ENCODE measurements at regions not wholly inside any gene's neighbourhood (a gene's known extent, or its start where the extent isn't known, plus 50 kb on each side); places are given as distances from the start of the nearest gene placed in this dataset.

GRCh38 chr13:72643311-72643989 is 84.0 kb downstream of the MZT1 start:
- FAIRE-seq: no peak
- 33 to 58% (median 39%) methylated on average over 3 of the region's 3 CpGs for WGBS, 3 donors
- Histone ChIP-seq H3K27me3 (ENCODE audit: control insufficient read depth in 3 of 3, insufficient read depth in 3 of 3, low read length in 3 of 3) (no peaks in the 10 kb centered on the region), H3K4me1 (ENCODE audit: control insufficient read depth in 3 of 3, insufficient read depth in 2 of 3, low read depth in 1 of 3, low read length in 2 of 3) (no peaks in the 10 kb centered on the region), H3K36me3 (ENCODE audit: control insufficient read depth in 3 of 3, insufficient read depth in 2 of 3, low read depth in 1 of 3, low read length in 3 of 3) (no peaks in the 10 kb centered on the region), H3K4me3 (ENCODE audit: low read depth in 1 of 3, low read length in 3 of 3) (no peak overlapping the region), H3K27ac (ENCODE audit: low read depth in 1 of 3, low read length in 2 of 3) (no peak overlapping the region), H3K9me3 (ENCODE audit: control insufficient read depth in 2 of 2, insufficient read depth in 1 of 2, low read depth in 1 of 2, low read length in 1 of 2) (no peaks in the 10 kb centered on the region)
- peak; percentile 33 to 69 for DNase-seq

GRCh38 chr13:72639377-72639776 is 88.1 kb downstream of the MZT1 start:
- Histone ChIP-seq H3K27ac (ENCODE audit: low read depth in 1 of 3, low read length in 2 of 3) (no peak overlapping the region), H3K27me3 (ENCODE audit: control insufficient read depth in 3 of 3, insufficient read depth in 3 of 3, low read length in 3 of 3) (no peaks in the 10 kb centered on the region), H3K4me3 (ENCODE audit: low read depth in 1 of 3, low read length in 3 of 3) (no peak overlapping the region), H3K9me3 (ENCODE audit: control insufficient read depth in 2 of 2, insufficient read depth in 1 of 2, low read depth in 1 of 2, low read length in 1 of 2) (no peaks in the 10 kb centered on the region), H3K36me3 (ENCODE audit: control insufficient read depth in 3 of 3, insufficient read depth in 2 of 3, low read depth in 1 of 3, low read length in 3 of 3) (no peaks in the 10 kb centered on the region), H3K4me1 (ENCODE audit: control insufficient read depth in 3 of 3, insufficient read depth in 2 of 3, low read depth in 1 of 3, low read length in 2 of 3) (no peaks in the 10 kb centered on the region)
- FAIRE-seq (no peak), DNase-seq (no peak)
- WGBS, 3 donors: 92 to 93% (median 93%) methylated on average over 5 of the region's 5 CpGs

- FAIRE-seq (no peak), DNase-seq (no peak)
- WGBS, 3 donors: 77 to 83% (median 81%) methylated on average over 7 of the region's 7 CpGs
- Histone ChIP-seq H3K27me3 (ENCODE audit: control insufficient read depth in 3 of 3, insufficient read depth in 3 of 3, low read length in 3 of 3) (no peaks in the 10 kb centered on the region), H3K4me1 (ENCODE audit: control insufficient read depth in 3 of 3, insufficient read depth in 2 of 3, low read depth in 1 of 3, low read length in 2 of 3) (no peaks in the 10 kb centered on the region), H3K27ac (ENCODE audit: low read depth in 1 of 3, low read length in 2 of 3) (no peak overlapping the region), H3K9me3 (ENCODE audit: control insufficient read depth in 2 of 2, insufficient read depth in 1 of 2, low read depth in 1 of 2, low read length in 1 of 2) (no peaks in the 10 kb centered on the region), H3K36me3 (ENCODE audit: control insufficient read depth in 3 of 3, insufficient read depth in 2 of 3, low read depth in 1 of 3, low read length in 3 of 3) (no peaks in the 10 kb centered on the region), H3K4me3 (ENCODE audit: low read depth in 1 of 3, low read length in 3 of 3) (no peak overlapping the region)
Measured at GRCh38 chr13:72638059-72638815, 89.2 kb downstream of the MZT1 start.

GRCh38 chr13:72637561-72637960 is 89.9 kb downstream of the MZT1 start:
- no peaks in the 10 kb centered on the region for H3K27me3 ChIP-seq (ENCODE audit: control insufficient read depth in 3 of 3, insufficient read depth in 3 of 3, low read length in 3 of 3)
- no peaks in the 10 kb centered on the region for H3K4me1 ChIP-seq (ENCODE audit: control insufficient read depth in 3 of 3, insufficient read depth in 2 of 3, low read depth in 1 of 3, low read length in 2 of 3)
- H3K4me3 ChIP-seq (ENCODE audit: low read depth in 1 of 3, low read length in 3 of 3): no peak overlapping the region
- DNase-seq (no peak), FAIRE-seq (no peak)
- WGBS, 3 donors: 64 to 70% (median 69%) methylated on average over 4 of the region's 4 CpGs
- H3K27ac ChIP-seq (ENCODE audit: low read depth in 1 of 3, low read length in 2 of 3): no peak overlapping the region
- no peaks in the 10 kb centered on the region for H3K36me3 ChIP-seq (ENCODE audit: control insufficient read depth in 3 of 3, insufficient read depth in 2 of 3, low read depth in 1 of 3, low read length in 3 of 3)
- H3K9me3 ChIP-seq (ENCODE audit: control insufficient read depth in 2 of 2, insufficient read depth in 1 of 2, low read depth in 1 of 2, low read length in 1 of 2): no peaks in the 10 kb centered on the region

GRCh38 chr13:72634859-72635258 is 92.6 kb downstream of the MZT1 start:
- H3K9me3 ChIP-seq (ENCODE audit: control insufficient read depth in 2 of 2, insufficient read depth in 1 of 2, low read depth in 1 of 2, low read length in 1 of 2): no peaks in the 10 kb centered on the region
- FAIRE-seq (no peak), DNase-seq (no peak)
- no peaks in the 10 kb centered on the region for H3K36me3 ChIP-seq (ENCODE audit: control insufficient read depth in 3 of 3, insufficient read depth in 2 of 3, low read depth in 1 of 3, low read length in 3 of 3)
- H3K27ac ChIP-seq (ENCODE audit: low read depth in 1 of 3, low read length in 2 of 3): no peak overlapping the region
- H3K4me1 ChIP-seq (ENCODE audit: control insufficient read depth in 3 of 3, insufficient read depth in 2 of 3, low read depth in 1 of 3, low read length in 2 of 3): no peaks in the 10 kb centered on the region
- no peaks in the 10 kb centered on the region for H3K27me3 ChIP-seq (ENCODE audit: control insufficient read depth in 3 of 3, insufficient read depth in 3 of 3, low read length in 3 of 3)
- WGBS, 3 donors: 77 to 88% (median 83%) methylated on average over 1 of the region's 1 CpG
- no peak overlapping the region for H3K4me3 ChIP-seq (ENCODE audit: low read depth in 1 of 3, low read length in 3 of 3)

- H3K27ac ChIP-seq (ENCODE audit: low read depth in 1 of 3, low read length in 2 of 3): no peak overlapping the region
- no peaks in the 10 kb centered on the region for H3K9me3 ChIP-seq (ENCODE audit: control insufficient read depth in 2 of 2, insufficient read depth in 1 of 2, low read depth in 1 of 2, low read length in 1 of 2)
- H3K36me3 ChIP-seq (ENCODE audit: control insufficient read depth in 3 of 3, insufficient read depth in 2 of 3, low read depth in 1 of 3, low read length in 3 of 3): no peaks in the 10 kb centered on the region
- no peaks in the 10 kb centered on the region for H3K4me1 ChIP-seq (ENCODE audit: control insufficient read depth in 3 of 3, insufficient read depth in 2 of 3, low read depth in 1 of 3, low read length in 2 of 3)
- 49 to 75% (median 54%) methylated on average over 2 of the region's 2 CpGs for WGBS, 3 donors
- no peak for FAIRE-seq
- H3K4me3 ChIP-seq (ENCODE audit: low read depth in 1 of 3, low read length in 3 of 3): no peak overlapping the region
- no peak for DNase-seq
- no peaks in the 10 kb centered on the region for H3K27me3 ChIP-seq (ENCODE audit: control insufficient read depth in 3 of 3, insufficient read depth in 3 of 3, low read length in 3 of 3)
Measured at GRCh38 chr13:72622546-72622945, 104.9 kb downstream of the MZT1 start.

- WGBS, 3 donors: 59 to 77% (median 73%) methylated on average over 2 of the region's 2 CpGs
- H3K9me3 ChIP-seq (ENCODE audit: control insufficient read depth in 2 of 2, insufficient read depth in 1 of 2, low read depth in 1 of 2, low read length in 1 of 2): no peaks in the 10 kb centered on the region
- no peak for DNase-seq
- no peak for FAIRE-seq
- H3K36me3 ChIP-seq (ENCODE audit: control insufficient read depth in 3 of 3, insufficient read depth in 2 of 3, low read depth in 1 of 3, low read length in 3 of 3): no peaks in the 10 kb centered on the region
- H3K27me3 ChIP-seq (ENCODE audit: control insufficient read depth in 3 of 3, insufficient read depth in 3 of 3, low read length in 3 of 3): no peaks in the 10 kb centered on the region
- no peaks in the 10 kb centered on the region for H3K4me1 ChIP-seq (ENCODE audit: control insufficient read depth in 3 of 3, insufficient read depth in 2 of 3, low read depth in 1 of 3, low read length in 2 of 3)
- no peak overlapping the region for H3K27ac ChIP-seq (ENCODE audit: low read depth in 1 of 3, low read length in 2 of 3)
- no peak overlapping the region for H3K4me3 ChIP-seq (ENCODE audit: low read depth in 1 of 3, low read length in 3 of 3)
Measured at GRCh38 chr13:72620874-72621273, 106.6 kb downstream of the MZT1 start.

- Histone ChIP-seq H3K27me3 (ENCODE audit: control insufficient read depth in 3 of 3, insufficient read depth in 3 of 3, low read length in 3 of 3) (no peaks in the 10 kb centered on the region), H3K4me1 (ENCODE audit: control insufficient read depth in 3 of 3, insufficient read depth in 2 of 3, low read depth in 1 of 3, low read length in 2 of 3) (no peaks in the 10 kb centered on the region), H3K4me3 (ENCODE audit: low read depth in 1 of 3, low read length in 3 of 3) (no peak overlapping the region), H3K9me3 (ENCODE audit: control insufficient read depth in 2 of 2, insufficient read depth in 1 of 2, low read depth in 1 of 2, low read length in 1 of 2) (no peaks in the 10 kb centered on the region), H3K36me3 (ENCODE audit: control insufficient read depth in 3 of 3, insufficient read depth in 2 of 3, low read depth in 1 of 3, low read length in 3 of 3) (no peaks in the 10 kb centered on the region), H3K27ac (ENCODE audit: low read depth in 1 of 3, low read length in 2 of 3) (no peak overlapping the region)
- no peak for DNase-seq
- no peak for FAIRE-seq
- 87 to 90% (median 87%) methylated on average over 1 of the region's 1 CpG for WGBS, 3 donors
Measured at GRCh38 chr13:72617951-72618350, 109.5 kb downstream of the MZT1 start.

Data from small intestine (tissue), 7 donors.